ENCODE measurements at regions not wholly inside any gene's neighbourhood (a gene's known extent, or its start where the extent isn't known, plus 50 kb on each side); places are given as distances from the start of the nearest gene placed in this dataset.

DNA sequence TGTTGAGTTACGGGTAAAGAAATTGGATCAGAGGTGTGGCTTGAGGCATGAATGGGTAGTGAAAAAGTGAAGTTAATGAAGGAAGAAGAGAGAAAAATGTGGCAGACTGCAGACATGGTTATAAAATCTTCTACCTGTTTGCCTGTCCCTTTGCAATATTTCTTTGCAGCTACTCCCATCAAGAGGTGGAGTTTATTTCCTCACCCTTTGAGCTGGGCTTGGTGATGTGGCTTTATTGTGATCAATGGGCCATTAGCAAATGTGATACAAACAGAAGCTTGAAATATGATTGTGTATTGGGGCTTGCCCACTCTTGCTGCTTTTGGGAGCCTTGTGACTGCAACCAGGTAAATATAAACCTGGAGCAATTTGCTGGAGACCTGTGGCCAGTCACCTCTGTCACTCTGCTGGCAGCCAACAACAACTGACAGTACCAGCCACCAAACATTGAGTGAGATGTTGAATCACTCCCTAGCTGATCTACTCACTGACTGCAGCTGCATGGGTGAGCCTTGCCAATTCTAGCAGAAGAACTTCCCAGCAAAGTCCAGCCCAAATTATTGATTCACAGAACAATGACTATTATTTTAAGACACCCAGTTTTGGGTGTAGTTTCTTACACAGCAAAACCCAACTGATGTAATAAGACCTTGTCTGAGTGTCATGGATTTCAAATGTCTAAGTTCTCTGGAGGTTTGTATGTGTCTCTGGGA lies 151.0 kb upstream of the ATP2B1 start:
- POLR2A ChIA-PET: interaction anchor here (0.6 to 6.0 kb wide), 4 partner anchors 21 to 150 kb away, joined by 4 to 64 read pairs (median 6); partner anchors contain the start of gene ATP2B1
- H3K4me1 Mint-ChIP-seq: peaks cover 95% of the 10 kb centered on the region
- TF ChIP-seq, protein P1, sequence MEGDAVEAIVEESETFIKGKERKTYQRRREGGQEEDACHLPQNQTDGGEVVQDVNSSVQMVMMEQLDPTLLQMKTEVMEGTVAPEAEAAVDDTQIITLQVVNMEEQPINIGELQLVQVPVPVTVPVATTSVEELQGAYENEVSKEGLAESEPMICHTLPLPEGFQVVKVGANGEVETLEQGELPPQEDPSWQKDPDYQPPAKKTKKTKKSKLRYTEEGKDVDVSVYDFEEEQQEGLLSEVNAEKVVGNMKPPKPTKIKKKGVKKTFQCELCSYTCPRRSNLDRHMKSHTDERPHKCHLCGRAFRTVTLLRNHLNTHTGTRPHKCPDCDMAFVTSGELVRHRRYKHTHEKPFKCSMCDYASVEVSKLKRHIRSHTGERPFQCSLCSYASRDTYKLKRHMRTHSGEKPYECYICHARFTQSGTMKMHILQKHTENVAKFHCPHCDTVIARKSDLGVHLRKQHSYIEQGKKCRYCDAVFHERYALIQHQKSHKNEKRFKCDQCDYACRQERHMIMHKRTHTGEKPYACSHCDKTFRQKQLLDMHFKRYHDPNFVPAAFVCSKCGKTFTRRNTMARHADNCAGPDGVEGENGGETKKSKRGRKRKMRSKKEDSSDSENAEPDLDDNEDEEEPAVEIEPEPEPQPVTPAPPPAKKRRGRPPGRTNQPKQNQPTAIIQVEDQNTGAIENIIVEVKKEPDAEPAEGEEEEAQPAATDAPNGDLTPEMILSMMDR (IDR thresholded peaks at IDR 0.05): no peak
- CTCF ChIA-PET: interaction anchor here (1.0 to 1.6 kb wide), 3 partner anchors 91 to 316 kb away, joined by 3 to 5 read pairs (median 3); partner anchors contain the start of gene ATP2B1
- H3K27ac Mint-ChIP-seq: peak overlapping the region; percentile 47
- H3K36me3 Mint-ChIP-seq (ENCODE audit: low read depth): no peaks in the 10 kb centered on the region
- DNase-seq: no peak
- ATAC-seq (ENCODE audit: low read depth): no peak
- no peaks in the 10 kb centered on the region for H3K27me3 Mint-ChIP-seq
- H3K4me3 Mint-ChIP-seq: no peak overlapping the region
- intact Hi-C loops (cut with micrococcal nuclease): loop anchor here (5.0 kb wide), 3 partner anchors 37 to 393 kb away; no protein-coding TSS in a partner anchor
- H3K9me3 Mint-ChIP-seq: no peaks in the 10 kb centered on the region

DNA sequence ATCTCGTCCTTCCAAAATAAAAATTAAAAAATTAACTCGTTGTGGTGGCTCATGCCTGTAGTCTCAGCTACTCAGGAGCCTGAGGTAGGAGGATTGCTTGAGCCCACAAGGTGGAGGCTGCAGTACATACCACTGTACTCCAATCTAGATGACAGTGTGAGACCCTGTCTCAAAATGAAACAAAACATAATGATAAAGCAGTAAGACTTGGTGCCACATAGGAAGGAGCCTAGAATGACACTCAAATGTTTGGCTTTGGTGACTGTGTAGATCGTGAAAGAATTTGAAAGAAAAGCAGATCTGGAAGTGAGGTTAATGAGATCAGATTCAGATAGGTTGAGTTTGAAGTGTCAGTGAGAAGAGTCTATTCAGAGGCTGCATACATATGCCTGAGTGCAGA lies 150.1 kb upstream of the ATP2B1 start:
- intact Hi-C loops (cut with micrococcal nuclease): loop anchor here (5.0 kb wide), 2 partner anchors 36 to 154 kb away; no protein-coding TSS in a partner anchor
- Mint-ChIP-seq H3K4me1 (peaks cover 87% of the 10 kb centered on the region), H3K27me3 (no peaks in the 10 kb centered on the region), H3K36me3 (ENCODE audit: low read depth) (no peaks in the 10 kb centered on the region), H3K27ac (peak overlapping the region; percentile 3), H3K4me3 (no peak overlapping the region), H3K9me3 (no peaks in the 10 kb centered on the region)
- TF ChIP-seq, protein P1 (IDR thresholded peaks at IDR 0.05): no peak
- no peak for DNase-seq
- POLR2A ChIA-PET: interaction anchor here (0.8 to 6.0 kb wide), 3 partner anchors 22 to 150 kb away, joined by 3 to 64 read pairs (median 4); partner anchors contain the start of gene ATP2B1
- ATAC-seq (ENCODE audit: low read depth): no peak
- CTCF ChIA-PET: interaction anchor here (1.2 to 1.6 kb wide), 2 partner anchors 91 to 150 kb away, joined by 3 to 5 read pairs; partner anchors contain the start of gene ATP2B1

DNA sequence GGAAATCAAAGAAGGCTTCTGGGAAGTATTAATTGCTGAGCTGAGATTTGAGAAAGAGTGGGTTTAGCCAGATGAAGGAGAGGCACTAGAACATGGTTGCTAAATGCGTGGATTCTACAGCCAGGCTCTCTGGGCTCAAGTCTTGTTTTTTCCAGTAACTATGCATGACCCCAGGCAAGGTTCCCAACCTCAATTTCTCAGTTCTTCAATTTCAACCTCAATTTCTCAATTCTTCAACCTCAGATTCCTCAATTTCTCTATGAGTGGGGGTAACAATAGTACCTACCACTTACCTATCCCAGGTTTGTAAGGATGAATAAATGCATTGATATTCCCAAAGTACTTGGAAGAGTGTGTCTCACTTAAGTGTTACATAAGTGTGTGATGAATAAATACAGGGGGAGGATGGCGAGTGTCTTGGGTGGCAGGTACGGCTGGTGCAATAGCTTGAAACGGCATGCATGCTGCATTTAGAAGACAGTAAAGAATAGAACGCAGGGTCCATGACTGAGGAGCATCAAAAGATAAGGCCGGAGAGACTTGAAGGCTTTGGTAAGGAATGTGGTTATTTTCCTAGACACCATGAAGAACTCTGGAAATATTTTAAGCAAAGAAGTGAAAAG lies 149.1 kb upstream of the ATP2B1 start:
- no peaks in the 10 kb centered on the region for H3K9me3 Mint-ChIP-seq
- peaks cover 77% of the 10 kb centered on the region for H3K4me1 Mint-ChIP-seq
- CTCF ChIA-PET: interaction anchor here (1.8 kb wide), 1 partner anchor 149 kb away, joined by 6 read pairs; the partner anchor contains the start of gene ATP2B1
- intact Hi-C loops (cut with micrococcal nuclease): loop anchor here (5.0 kb wide), 2 partner anchors 35 to 155 kb away; no protein-coding TSS in a partner anchor
- DNase-seq: no peak
- H3K27me3 Mint-ChIP-seq: no peaks in the 10 kb centered on the region
- ATAC-seq (ENCODE audit: low read depth): peak; percentile 45
- TF ChIP-seq, protein P1 (IDR thresholded peaks at IDR 0.05): no peak
- peak overlapping the region; percentile 91 for H3K27ac Mint-ChIP-seq
- H3K4me3 Mint-ChIP-seq: peak overlapping the region; percentile 8
- H3K36me3 Mint-ChIP-seq (ENCODE audit: low read depth): no peaks in the 10 kb centered on the region
- POLR2A ChIA-PET: interaction anchor here (0.7 to 2.9 kb wide), 7 partner anchors 22 to 149 kb away, joined by 3 to 27 read pairs (median 5); partner anchors contain the start of gene ATP2B1

DNA sequence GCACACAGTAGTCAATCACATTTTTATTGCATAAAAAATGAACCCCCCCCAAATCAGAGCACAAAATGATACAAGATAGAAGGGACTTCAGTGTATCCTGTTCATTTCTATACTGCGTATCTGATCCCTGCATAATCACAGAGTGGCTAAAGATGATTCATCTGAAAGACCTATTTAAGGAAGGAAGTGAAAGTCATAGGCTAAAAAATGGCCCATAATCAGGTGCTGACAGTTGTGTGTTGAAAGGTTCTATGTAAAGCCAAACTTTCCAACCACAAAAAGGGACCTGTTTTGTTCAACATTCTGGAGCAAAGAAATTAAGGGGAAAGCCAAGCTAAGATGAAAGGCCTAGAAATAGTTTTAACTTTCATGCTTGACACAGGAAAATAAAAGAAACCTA lies 147.8 kb upstream of the ATP2B1 start:
- Mint-ChIP-seq H3K27me3 (no peaks in the 10 kb centered on the region), H3K9me3 (no peaks in the 10 kb centered on the region), H3K27ac (peak overlapping the region; percentile 91), H3K36me3 (ENCODE audit: low read depth) (no peaks in the 10 kb centered on the region), H3K4me1 (peaks cover 64% of the 10 kb centered on the region), H3K4me3 (peak overlapping the region; percentile 68)
- intact Hi-C loops (cut with micrococcal nuclease): loop anchor here (1.0 to 5.0 kb wide), 6 partner anchors 26 to 156 kb away; no protein-coding TSS in a partner anchor
- TF ChIP-seq, protein P1 (IDR thresholded peaks at IDR 0.05): no peak
- POLR2A ChIA-PET: interaction anchor here (0.7 to 2.9 kb wide), 9 partner anchors 9 to 148 kb away, joined by 3 to 27 read pairs (median 8); partner anchors contain the start of gene ATP2B1
- DNase-seq (no peak), ATAC-seq (ENCODE audit: low read depth) (peak; percentile 86)
- CTCF ChIA-PET: interaction anchor here (1.8 kb wide), 1 partner anchor 147 kb away, joined by 6 read pairs; the partner anchor contains the start of gene ATP2B1

All from activated B cell treated with CpG ODN at 0.5 μM for 24 hours (primary cell).